ENCODE measurements at regions not wholly inside any gene's neighbourhood (a gene's known extent, or its start where the extent isn't known, plus 50 kb on each side); places are given as distances from the start of the nearest gene placed in this dataset.

DNA sequence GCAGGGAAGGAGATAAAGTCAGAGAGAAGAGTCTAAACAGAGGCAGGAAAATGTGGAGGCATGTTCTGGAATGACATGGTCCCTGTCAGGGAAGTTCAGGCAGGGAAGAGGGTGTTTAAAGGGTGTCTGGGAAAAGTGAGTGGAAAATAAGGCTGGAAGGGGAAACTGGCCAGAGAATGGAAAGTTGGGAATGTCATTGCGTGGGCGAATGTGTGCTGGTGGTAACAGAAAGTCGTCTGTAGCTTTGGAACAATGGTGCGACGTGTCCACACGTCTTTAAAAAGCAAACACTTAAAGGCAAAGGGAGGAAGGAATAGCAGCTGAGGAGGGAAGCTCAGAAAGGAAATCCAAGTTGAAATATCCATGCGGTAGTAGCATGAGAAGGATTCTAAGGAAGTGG, 469.5 kb upstream of the SALL3 start:
- DNase-seq (ENCODE audit: low read depth in 4 of 4, low spot score in 3 of 4) = no peak

GRCh38 chr18:78510636-78511035, 469.0 kb upstream of the SALL3 start:
- DNase-seq (ENCODE audit: low read depth in 4 of 4, low spot score in 3 of 4) = no peak

DNA sequence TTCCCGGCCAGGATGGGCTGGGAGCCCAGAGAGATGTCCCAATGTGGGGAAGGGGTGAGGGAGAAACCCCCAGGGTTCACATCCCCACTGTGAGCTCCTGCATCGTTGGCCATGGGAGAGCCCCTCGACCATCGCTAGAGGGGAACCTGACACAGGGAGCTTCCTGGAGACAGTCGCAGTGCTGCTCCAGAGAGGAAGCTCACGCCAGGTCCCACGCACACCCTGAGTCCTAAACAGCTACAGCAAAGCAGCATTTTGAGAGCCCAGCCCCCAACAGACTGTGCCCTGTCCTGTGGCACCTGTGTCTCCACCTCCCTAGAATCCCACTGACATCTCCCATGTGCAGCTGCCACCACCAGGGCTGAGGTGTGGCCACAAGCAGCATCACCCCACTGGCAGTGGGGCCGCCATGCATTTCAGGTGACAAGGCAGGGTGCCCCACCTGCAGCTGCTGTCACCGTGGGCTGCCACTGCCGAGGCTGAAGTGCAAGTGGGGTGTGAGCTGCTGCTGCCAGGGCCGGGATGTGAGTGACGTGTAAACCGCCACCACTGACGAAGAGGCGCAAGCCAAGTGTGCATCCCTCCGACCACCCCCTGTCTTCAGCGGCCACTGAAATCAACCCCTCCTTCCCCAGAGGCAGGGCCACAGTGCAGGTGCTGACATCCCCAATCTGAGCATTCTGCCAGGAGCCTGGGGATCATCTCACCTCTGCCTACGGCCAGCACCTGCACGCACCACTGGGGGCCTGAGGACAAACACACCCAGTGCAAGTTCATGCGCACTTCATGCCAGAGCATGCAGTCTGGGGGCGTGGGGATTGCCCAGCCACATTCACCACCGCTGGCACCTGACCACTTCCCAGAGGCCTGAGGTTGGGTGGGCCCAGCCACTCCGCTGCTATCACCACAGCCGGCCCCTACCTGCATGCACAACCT, 467.7 kb upstream of the SALL3 start:
- DNase-seq (ENCODE audit: low read depth in 4 of 4, low spot score in 3 of 4) = no peak

- DNase-seq (ENCODE audit: low read depth in 4 of 4, low spot score in 3 of 4) = no peak
Observed at GRCh38 chr18:78514910-78515670, 464.5 kb upstream of the SALL3 start.

DNA sequence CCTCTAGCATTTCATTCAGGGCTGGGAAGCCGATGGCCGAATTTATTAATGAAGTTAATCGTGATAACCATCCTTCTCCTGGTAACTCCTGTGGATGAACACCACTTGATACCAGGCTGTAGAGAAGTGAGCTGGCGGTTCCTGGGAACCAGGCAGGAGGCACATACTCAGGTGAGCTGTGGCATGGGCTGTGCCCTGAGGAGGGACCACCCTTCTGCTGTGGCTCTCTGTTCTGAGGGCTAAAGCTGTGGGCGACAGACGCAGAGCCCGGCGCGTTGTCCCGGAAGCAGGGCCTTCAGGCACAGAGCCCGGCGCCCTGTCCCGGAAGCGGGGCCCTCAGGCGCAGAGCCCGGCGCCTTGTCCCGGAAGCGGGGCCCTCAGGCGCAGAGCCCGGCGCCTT, 462.3 kb upstream of the SALL3 start:
- no peak for DNase-seq (ENCODE audit: low read depth in 4 of 4, low spot score in 3 of 4)

- no peak for DNase-seq (ENCODE audit: low read depth in 4 of 4, low spot score in 3 of 4)
Observed at GRCh38 chr18:78517973-78518372, 461.6 kb upstream of the SALL3 start.

DNA sequence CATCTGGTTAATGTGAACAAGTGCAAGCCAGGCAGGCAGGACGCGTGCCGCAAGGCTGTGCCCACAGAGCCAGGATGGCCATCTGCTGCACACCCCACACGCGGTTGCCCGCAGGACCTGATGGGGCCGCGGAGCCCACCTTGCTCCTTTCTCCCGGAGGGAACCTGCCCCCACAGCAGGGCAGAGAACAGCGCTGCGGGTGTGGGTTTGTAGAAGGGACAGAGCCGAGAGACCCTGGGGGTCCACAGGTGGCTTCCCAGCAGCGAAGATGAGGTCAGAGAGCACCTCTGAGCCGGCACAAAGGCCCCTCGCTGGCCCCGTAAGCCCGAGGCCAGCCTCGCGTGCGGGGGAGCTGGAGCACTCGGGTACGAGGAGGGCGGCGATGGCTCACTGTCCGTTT, 460.8 kb upstream of the SALL3 start:
- DNase-seq (ENCODE audit: low read depth in 4 of 4, low spot score in 3 of 4) = no peak

GRCh38 chr18:78519394-78520062, 460.1 kb upstream of the SALL3 start:
- DNase-seq (ENCODE audit: low read depth in 4 of 4, low spot score in 3 of 4) = no peak

DNA sequence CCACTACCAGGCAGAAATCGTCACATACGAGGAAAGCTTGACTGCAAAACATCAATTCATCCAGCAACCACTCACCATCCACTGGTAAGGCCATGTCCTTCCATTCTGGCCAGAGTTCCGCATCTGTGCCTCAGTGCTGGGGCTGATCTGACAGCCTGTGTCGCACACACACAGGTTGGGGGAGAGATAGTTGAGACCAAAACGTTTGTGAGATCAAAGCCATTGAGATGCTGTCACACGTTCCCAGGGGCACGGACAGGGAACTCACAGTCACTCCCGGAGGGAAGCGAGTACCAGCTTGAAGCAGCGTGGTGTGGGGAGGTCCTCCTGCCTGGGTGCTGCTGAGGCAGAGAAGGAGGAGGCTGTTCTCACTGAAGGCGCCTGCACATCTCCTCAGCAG, 458.5 kb upstream of the SALL3 start:
- no peak for DNase-seq (ENCODE audit: low read depth in 4 of 4, low spot score in 3 of 4)

DNA sequence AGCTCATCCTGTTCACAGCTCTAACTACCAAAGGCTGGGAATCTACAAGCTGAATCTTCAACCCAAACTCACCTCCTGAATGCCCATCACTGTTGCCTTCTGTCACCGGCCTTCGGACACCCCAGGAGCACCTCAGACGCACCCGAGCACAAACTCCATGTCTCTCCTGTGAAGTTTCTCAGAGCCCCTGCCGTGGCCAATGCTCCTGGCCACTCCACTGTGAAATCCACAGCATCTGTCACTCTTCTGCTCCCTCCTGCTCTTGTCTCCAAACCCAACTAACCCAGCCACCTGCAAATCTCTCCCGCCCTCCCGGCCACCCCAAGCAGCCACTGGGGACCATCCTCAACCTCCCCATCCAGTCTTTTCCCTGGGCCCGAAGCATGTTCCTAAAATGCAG, 457.9 kb upstream of the SALL3 start:
- no peak for DNase-seq (ENCODE audit: low read depth in 4 of 4, low spot score in 3 of 4)

DNA sequence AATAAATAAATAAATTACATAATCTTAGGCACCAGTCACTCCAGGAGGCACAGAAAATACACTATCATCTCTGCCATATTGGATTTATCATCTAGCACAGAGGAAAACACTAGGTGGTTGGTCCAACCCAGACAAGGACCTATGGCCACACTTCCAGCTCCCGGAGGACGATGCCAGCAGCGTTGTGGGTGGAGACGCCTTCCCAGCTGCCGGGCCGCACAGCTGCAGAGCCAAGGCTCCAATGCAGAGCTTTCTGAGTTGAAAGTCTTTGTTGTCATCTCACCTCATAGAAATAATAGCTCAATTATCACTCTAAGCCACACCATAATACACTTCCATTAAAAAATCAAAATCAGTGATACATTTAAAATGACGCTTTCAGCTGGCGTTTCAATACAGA, 457.1 kb upstream of the SALL3 start:
- no peak for DNase-seq (ENCODE audit: low read depth in 4 of 4, low spot score in 3 of 4)

DNA sequence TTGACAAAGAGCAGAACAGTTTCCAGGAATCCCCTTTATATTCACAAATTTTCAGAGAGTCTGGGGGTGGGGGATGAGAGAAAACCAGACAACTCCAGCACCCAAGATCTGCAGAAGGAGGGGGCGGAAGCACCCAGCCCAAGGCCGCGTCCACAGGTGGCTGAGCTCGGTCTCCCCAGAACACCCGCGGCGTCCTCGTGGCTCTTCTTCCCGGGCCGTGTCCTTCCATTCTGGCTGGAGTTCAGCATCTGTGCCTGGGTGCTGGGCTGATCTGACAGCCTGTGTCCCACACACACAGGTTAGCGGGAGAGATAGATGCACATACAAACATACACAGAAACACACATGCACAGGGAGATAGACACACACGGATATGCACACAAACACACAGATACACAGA, 455.8 kb upstream of the SALL3 start:
- DNase-seq (ENCODE audit: low read depth in 4 of 4, low spot score in 3 of 4) = no peak

- no peak for DNase-seq (ENCODE audit: low read depth in 4 of 4, low spot score in 3 of 4)
Observed at GRCh38 chr18:78525366-78526111, 454.1 kb upstream of the SALL3 start.

- no peak for DNase-seq (ENCODE audit: low read depth in 4 of 4, low spot score in 3 of 4)
Observed at GRCh38 chr18:78526275-78526674, 453.3 kb upstream of the SALL3 start.

DNA sequence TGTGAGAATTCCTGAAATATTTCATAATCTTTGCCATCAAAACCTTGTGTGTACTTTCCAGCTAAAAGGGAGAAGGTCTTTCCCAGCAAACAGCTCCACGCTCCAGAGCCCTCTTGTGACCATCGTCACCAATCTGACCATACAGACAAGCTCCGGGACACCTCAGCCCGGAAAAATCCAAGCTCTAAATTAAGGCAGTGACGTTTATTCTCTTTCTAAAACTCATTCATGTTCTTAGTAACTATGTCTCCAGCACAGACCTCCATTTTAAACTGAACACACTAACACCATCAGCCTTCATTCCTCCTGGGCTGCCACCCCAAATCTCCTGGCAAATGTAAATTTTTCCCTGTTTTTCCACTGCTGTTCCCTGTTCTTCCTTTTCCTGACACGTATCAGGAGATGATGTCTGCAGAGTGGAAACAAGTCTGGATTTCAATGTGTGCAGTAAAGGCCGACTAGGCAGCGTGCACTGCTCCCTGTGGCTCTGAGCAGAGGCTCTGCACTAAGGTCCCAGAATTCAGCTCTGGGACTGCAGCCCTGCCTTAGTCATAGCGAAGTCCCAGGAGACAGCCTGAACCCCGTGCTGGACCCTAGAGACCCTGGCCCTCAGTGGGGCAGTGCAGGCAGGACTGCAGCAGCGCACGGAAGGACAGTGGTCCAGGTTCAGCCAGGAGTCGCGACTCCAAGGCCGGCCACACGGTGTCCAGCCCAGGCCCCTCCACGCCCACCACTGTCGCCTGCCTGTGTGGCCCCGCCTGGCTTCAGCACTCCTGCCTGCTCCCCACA, 452.5 kb upstream of the SALL3 start:
- no peak for DNase-seq (ENCODE audit: low read depth in 4 of 4, low spot score in 3 of 4)

GRCh38 chr18:78527984-78528383, 451.6 kb upstream of the SALL3 start:
- no peak for DNase-seq (ENCODE audit: low read depth in 4 of 4, low spot score in 3 of 4)

- no peak for DNase-seq (ENCODE audit: low read depth in 4 of 4, low spot score in 3 of 4)
Observed at GRCh38 chr18:78528411-78529258, 451.0 kb upstream of the SALL3 start.

DNA sequence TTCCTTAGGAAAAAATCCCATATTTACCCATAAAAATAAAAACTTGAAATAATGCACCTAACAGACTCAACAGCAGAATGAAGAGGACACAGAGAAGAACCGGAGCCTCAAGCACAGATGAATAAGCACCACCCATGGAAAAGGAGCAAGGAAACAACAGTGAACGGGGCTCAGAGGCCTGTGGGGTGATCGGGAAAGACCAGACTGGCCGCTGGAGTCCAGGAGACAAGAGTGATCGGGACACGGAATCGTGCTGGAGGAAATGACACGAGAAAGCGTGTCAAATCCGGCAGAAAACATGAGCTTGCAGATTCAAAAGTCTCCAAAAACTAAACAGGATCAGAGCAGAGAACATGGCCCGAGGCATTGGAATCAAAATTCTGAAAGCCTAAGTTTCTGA, 448.0 kb upstream of the SALL3 start:
- no peak for DNase-seq (ENCODE audit: low read depth in 4 of 4, low spot score in 3 of 4)
